GM21367 (cell line): ENCODE measurements at regions not wholly inside any gene's neighbourhood (a gene's known extent, or its start where the extent isn't known, plus 50 kb on each side); places are given as distances from the start of the nearest gene placed in this dataset.
"Not testable (repeated sequence)": the region's sequence is repeated elsewhere in the genome, so short reads cannot be mapped to it uniquely, and the experiment has no call there.

Experiments used
- ATAC-seq: cut with Tn5 transposase; IDR thresholded peaks from one replicate; pipeline ENCODE4 v1.9.1; 2021; ENCODE audit not compliant: unreplicated experiment

DNA sequence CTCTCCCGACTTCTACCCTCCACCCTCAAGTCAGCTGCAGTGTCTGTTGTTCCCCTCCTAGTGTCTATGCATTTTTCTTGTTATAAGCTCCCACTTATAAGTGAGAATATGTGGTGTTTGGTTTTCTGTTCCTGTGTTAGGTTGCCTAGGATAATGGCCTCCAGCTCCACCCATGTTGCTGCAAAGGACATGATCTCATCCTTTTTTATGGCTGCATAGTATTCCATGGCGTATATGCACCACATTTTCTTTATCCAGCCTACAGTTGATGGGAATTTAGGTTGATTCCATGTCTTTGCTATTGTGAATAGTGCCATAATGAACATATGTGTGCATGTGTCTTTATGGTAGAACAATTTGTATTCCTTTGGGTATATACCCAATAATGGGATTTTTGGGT is 80.7 kb downstream of the SPTSSA start:
- not testable (repeated sequence) for ATAC-seq

DNA sequence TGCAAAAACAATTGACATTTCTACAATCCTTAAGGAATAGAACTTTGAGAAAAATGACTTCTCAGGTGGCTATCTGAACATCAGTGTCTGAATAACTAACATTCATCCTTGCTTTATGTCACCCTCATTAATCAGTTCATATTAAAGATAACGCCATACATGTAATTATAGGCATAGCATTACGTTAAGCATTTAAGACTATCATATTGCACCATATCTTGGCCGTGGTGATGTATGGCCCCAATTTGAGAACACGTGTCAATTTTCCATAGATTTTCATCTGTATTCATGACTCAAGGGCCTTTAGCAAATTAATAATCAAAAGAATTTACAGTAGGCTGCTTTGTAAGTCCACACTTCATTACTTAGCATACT is 81.6 kb downstream of the SPTSSA start:
- ATAC-seq: no peak

DNA sequence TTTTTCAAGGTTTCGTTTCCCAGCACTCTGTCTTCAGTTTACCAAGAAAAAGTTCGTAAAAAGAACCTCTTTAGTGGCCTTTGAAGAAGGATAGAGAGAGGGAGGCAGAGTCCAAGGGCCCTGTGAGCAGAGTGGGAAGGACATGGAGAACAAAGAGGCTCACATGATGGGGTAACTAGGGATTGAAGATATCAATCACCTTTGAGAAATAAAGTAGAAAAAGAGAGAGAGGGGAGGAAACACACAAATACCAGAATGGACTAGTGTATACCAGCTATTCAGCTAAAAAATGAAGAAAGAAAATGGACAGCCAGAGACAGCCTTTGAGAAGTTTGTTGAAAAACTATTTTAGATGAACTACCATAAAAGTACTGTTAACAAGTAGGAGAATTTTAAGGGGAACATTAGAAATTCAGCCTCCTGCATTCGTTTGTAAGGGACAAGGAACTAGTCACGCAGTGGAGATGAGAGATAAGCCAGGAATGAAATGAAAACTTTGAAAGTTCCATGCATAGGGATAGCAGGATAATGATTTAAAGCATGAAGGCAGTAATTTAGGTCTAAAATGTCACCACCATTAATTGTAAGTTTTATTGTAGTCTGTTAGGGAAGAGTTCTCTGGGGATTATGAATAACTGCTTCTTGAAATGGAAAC is 82.1 kb downstream of the SPTSSA start:
- no peak for ATAC-seq

DNA sequence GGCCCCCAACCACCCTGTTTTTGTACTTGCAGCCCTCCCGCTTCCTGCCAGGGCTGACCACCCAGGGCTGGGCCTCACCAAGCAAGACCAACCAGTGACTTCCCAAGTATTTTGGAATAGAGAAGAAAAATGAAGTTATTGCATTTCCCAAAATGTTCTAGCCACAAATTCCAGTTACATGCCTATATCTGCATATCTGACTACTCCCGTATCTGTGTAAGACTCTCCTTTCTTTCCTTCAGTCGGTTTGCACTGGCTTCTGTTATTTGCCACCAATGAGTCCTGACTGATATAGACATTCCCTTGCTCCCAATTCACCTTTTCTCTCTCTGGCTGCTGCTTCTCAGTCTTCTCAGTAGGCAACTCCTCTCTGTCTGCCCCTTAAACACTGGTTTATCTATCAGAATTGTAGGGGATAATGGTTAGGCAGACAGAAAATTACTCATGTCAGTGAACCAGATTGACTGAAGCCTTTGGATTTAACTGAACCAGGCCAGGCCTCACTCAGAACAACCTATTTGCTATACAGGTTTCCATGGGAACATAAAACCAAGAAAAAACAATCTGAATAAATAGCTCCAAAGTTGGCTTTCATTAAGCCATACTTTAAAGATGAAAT is 85.3 kb downstream of the SPTSSA start:
- no peak for ATAC-seq

DNA sequence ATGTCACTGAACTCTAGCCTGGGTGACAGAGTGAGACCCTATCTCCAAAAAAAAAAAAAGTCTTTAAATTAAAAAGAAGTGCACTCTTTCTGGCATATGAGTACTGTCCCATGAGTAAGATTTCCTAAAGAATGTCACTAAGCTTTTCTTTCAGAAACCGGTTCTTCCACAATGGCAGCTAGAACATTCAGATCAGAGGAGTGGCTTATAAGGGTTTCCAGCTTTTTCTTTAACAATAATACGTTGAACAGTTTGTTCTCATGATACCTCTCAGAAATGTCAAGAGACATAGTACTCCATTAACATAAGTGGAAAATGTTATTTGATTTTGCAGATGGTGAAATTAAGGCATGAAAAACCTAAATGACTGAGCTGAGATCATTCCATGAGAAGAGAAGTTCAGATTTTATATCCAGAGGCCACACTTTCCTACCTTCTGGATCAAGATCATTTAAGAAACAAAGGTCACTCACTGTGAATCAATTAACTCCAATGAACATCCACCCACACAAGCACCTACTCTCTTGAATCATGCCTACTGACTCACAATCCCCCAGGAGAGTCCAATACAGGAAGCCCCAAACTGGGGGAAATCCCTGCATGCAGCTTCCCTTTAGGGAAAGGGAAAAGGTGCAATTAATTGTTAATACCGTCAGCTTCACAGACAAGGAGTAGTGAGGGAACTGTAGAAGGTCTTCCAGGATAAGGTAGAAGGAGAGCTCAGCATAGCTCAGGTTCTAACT is 86.9 kb downstream of the SPTSSA start:
- no peak for ATAC-seq

DNA sequence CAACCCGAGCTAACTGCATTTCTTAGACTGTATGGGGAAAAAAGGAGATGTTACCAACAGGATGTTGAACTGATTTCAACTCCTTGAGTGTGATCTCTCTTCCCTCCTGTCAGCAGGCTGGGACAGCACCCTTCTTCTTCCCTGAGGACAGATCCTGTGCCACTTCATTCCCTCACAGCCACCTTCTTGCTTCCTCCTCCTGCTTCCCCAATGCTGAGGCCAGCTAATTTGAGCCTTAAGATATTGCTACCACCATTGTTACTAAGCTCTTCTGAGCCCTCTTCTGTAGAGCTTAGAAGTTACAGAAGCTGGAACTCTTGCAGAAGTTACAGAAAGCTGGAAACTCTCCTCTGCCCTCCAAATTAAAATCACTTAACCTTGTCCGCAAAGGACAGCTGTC is 88.8 kb downstream of the SPTSSA start:
- no peak for ATAC-seq

DNA sequence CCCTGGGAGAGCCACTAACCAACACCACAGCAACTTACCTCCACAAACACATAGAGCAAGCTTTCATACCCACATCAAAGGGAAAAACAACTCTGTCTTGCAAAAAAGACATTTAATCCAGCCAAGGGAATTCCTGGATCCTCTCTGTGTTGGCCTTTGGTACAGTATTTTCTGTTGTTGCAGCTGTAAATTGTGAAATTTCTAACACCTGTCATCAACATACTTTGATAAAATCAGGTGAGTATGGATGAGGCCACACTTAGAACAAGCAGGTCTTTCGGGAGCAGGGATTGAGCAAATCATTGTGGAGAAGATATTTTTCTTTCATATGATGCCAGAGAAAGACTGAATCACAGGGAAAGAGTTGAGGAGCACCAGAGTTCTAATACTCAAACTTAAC is 89.3 kb downstream of the SPTSSA start:
- ATAC-seq: no peak

- ATAC-seq: no peak
Observed at GRCh38 chr14:34369648-34370030, 92.4 kb downstream of the SPTSSA start.

DNA sequence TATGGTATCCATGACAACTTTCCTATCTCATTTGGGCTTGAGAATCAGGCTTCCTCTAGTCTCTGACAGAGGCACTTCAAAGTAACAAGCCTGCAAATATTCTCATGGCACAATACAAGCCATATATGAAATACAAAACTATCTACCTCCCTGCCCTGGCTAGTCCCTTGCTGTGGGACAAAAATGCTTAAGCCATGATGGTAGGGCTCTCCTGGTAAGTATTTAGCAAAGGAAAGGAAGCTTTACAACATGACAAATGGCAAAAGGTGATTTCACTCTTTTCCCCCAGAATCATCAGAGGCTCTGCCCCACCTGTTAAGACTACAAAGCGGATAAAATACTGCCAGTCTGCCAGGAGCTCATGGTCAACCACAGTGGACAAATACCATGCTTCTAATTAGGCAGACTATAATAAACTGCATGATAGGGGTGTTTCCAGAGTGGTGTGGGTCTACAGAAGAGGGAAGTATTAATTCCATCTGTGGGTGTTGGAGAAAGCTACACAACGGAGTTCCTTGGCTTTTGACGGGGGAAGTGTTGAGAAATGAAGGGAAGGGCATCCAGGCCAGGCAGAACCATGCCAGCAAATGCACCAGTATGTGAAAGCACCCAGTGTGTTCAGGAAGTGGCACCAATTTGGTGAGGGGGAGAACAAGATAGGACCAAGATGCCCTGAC is 92.9 kb downstream of the SPTSSA start:
- no peak for ATAC-seq

DNA sequence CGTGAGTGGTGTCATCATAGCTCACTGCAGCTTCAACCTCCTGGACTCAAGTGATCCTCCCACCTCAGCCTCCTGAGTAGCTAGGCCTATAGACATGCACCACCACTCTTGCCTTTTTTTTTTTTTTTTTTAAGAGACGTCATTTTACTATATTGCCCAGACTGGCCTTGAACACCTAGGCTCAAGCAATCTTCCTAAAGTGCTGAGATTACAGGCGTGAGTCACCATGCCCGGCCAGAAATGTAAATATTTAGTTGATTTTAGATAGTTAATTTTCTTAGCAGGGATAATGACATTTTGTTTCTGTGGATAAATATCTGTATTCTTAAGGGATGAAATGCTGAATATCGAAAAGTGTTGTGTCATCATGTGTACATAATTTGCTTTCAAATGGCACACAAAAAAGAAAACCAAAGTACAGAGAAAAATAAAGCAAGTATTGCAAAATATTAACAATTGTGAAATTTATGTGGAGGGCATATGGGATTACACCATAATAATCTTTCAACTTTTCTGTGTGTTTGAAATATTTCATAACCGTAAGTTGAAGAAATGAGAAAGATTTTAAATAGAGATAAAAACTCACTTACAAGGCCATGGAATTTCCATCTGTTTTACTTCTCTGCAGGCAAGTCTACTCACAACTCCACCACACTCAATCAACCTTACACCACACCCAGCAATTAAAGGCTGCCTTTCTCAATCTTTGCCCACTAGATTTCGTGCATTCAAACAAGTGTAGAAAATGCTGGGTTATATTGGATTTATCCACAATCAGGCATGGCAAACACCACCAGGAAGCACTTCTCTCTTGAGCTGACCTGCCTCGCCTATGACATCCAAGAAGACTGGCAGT is 93.7 kb downstream of the SPTSSA start:
- ATAC-seq: no peak

DNA sequence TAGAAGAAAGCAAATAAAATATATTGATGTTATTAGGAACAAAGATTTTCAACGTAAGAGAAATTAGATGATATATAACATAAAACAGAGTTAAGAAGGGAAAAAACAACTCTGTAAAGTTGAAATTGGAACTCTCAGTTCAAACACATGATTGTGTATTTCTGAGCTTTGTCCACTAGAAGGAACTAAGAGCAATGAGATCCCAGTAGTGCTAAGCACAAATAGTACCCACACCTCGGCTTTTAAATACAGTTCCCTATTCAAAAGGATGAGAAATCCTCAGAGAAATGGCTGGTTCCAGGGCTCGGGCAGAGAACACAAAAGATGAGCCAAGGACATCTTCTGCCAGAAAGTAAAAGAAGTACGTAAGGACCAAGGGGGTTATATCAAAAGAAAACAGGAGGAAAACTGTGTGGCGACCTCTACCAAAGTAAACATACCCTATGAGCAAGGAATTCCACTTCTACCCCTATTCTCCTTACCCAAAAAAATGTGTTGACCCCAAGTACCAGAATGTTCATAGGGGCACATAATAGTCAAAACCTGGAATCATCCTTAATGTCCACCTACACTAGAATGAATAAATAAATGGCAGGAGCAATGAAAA is 96.6 kb downstream of the SPTSSA start:
- no peak for ATAC-seq

DNA sequence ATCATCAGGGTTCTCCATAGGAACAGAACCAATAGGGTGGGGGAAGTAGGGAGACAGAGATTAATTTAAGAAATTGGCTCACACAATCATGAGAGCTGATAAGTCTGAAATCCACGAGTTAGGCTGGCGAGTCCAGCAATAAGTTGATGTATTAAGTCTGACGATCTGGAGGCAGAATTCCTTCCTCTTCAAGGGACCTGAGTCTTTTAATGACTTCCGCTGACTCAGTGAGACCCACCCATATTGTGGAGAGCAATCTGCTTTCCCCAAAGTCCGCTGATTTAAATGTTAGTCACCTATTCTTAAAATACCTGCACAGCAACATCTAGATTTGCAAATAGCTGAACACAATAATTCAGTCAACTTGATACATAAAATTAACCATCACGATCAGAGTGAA is 97.8 kb downstream of the SPTSSA start:
- ATAC-seq: no peak

DNA sequence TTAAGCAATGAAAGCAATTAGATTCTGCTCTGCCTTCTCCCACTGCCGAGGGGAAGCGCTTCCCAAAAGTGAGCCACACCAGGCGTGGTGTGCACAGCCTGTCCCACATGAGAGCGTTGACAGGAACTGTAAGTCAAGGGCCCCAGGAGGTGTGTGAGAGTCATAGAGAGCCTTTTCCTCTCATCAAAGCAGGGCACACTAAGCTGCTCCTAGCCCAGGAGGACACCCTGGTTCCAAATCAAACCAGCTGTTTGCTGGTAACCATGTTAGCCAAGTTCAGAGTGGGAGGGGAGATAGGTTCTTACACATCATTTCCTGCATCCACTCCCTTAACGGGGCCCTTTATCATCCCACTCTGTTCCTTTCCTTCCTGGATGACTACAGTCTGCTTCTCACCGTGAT is 98.3 kb downstream of the SPTSSA start:
- ATAC-seq: no peak

GRCh38 chr14:34362641-34363251 is 99.3 kb downstream of the SPTSSA start:
- no peak for ATAC-seq

DNA sequence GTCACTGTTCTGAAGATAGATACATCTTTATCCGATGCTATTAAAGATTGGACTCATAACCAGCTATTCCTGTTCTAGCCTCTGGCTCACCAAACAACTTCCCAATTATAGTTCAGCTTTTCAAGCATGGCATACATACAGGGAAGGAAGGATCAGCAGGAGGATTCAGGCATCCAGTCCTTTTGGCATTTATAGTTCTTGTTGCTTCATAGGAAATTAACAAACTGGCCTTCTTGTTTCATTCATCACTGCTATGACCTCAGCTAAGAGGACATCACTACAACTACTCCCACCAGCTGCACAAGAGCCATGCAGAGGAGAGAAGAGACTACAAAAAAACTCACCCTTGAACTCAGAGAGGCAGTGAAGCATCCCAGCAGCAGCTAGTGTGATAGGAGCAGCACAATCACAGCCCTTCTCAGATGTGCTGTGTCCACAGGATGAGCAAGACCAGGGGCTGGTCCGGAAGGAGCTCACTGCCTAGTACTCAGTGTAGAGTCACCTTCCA is 100.5 kb downstream of the SPTSSA start:
- no peak for ATAC-seq

- ATAC-seq: no peak
Observed at GRCh38 chr14:34359420-34360117, 102.5 kb downstream of the SPTSSA start.

GRCh38 chr14:34356264-34356654 is 105.8 kb downstream of the SPTSSA start:
- ATAC-seq: no peak

- ATAC-seq: no peak
Observed at GRCh38 chr14:34355584-34356263, 106.3 kb downstream of the SPTSSA start.

GRCh38 chr14:34354556-34354955 is 107.5 kb downstream of the SPTSSA start:
- no peak for ATAC-seq
